HL-60 (cell line): ENCODE measurements at regions not wholly inside any gene's neighbourhood (a gene's known extent, or its start where the extent isn't known, plus 50 kb on each side); places are given as distances from the start of the nearest gene placed in this dataset.

ENCODE experiments used
- CTCF ChIP-seq: IDR thresholded peaks from one replicate; pipeline ENCODE4 v1.5.1; 2011; ENCODE audit warnings: low read length, control low read depth, inconsistent platforms; ENCODE audit not compliant: insufficient read depth
- REST ChIP-seq: IDR thresholded peaks from 2 replicates; pipeline ENCODE4 v1.6.1; 2012; ENCODE audit warnings: low read depth; ENCODE audit not compliant: insufficient replicate concordance
- SPI1 ChIP-seq: IDR thresholded peaks from 2 replicates; pipeline ENCODE4 v1.6.1; 2012; ENCODE audit warnings: low read depth, mild to moderate bottlenecking, borderline replicate concordance

- no peak for TF ChIP-seq REST
- TF ChIP-seq SPI1 = no peak
- TF ChIP-seq CTCF = no peak
Measured at GRCh38 chr5:104305602-104306001, 743.0 kb upstream of the NUDT12 start.
